ENCODE measurements at regions not wholly inside any gene's neighbourhood (a gene's known extent, or its start where the extent isn't known, plus 50 kb on each side); places are given as distances from the start of the nearest gene placed in this dataset.

DNA sequence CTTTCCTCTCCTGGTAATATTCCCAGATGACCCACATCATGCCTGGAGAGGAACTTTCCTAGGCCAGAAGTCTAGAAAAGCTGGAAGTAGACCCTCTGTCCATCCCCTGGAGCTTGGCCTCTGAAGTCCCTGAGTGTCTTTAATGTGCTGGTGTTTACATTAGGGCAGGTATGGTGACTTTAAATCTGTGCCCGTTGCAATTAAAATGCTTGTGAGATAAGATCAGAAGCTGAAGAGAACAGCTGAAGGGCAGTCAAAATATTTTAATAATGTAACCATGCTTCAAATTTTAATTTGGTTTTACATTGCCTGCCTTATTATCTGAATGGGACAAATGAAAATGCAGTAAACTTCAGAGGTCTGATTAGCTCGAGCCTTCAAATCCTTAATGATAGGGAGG lies 1022.5 kb downstream of the BCL11B start:
- intact Hi-C loops (cut with micrococcal nuclease): no loop called here
- peaks cover 2% of the 10 kb centered on the region for H3K36me3 Mint-ChIP-seq (ENCODE audit: low read depth)
- no peak overlapping the region for H3K27ac Mint-ChIP-seq

DNA sequence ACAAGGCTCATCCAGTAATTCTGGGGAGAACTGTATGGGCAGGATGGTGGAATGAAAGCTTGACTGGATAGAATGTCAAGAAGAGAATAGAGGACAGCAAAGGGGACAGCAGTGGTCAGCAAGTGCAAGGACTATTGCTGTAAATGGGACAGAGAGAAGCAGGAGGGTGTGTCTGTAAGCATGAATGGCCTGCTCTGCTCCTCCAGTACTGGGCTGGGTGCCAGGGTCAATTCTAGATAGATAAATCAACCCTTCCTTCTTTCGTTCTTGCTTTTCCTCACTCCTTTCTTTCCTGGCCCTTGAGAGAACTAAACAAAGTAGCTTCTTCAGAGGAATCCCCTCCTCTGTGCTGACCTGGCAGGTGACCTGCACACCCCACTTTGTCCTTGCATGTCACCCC lies 1019.2 kb downstream of the BCL11B start:
- no peak for DNase-seq (ENCODE audit: low spot score)
- intact Hi-C loops (cut with micrococcal nuclease): no loop called here
- H3K27me3 Mint-ChIP-seq (ENCODE audit: insufficient read depth): peaks cover 2% of the 10 kb centered on the region
- peaks cover 5% of the 10 kb centered on the region for H3K4me1 Mint-ChIP-seq (ENCODE audit: low read depth)
- H3K9me3 Mint-ChIP-seq: peaks cover 5% of the 10 kb centered on the region
- peaks cover 2% of the 10 kb centered on the region for H3K36me3 Mint-ChIP-seq (ENCODE audit: low read depth)
- no peak overlapping the region for H3K27ac Mint-ChIP-seq
- no peak overlapping the region for H3K4me3 Mint-ChIP-seq

More for the DNA sequence above, 1022.5 kb downstream of the BCL11B start:
- no peak for DNase-seq (ENCODE audit: low spot score)
- Mint-ChIP-seq H3K4me3 (no peak overlapping the region), H3K4me1 (ENCODE audit: low read depth) (peaks cover 5% of the 10 kb centered on the region), H3K9me3 (peaks cover 8% of the 10 kb centered on the region), H3K27me3 (ENCODE audit: insufficient read depth) (peaks cover 2% of the 10 kb centered on the region)

GRCh38 chr14:98259881-98260280 lies 1012.1 kb downstream of the BCL11B start:
- DNase-seq (ENCODE audit: low spot score): no peak
- intact Hi-C loops (cut with micrococcal nuclease): no loop called here
- Mint-ChIP-seq H3K4me3 (no peak overlapping the region), H3K36me3 (ENCODE audit: low read depth) (peaks cover 2% of the 10 kb centered on the region), H3K9me3 (no peaks in the 10 kb centered on the region), H3K4me1 (ENCODE audit: low read depth) (no peaks in the 10 kb centered on the region), H3K27me3 (ENCODE audit: insufficient read depth) (no peaks in the 10 kb centered on the region), H3K27ac (no peak overlapping the region)

GRCh38 chr14:98262566-98262965 lies 1009.4 kb downstream of the BCL11B start:
- Mint-ChIP-seq H3K36me3 (ENCODE audit: low read depth) (peaks cover 4% of the 10 kb centered on the region), H3K4me1 (ENCODE audit: low read depth) (no peaks in the 10 kb centered on the region), H3K9me3 (peaks cover 7% of the 10 kb centered on the region), H3K4me3 (no peak overlapping the region), H3K27me3 (ENCODE audit: insufficient read depth) (no peaks in the 10 kb centered on the region), H3K27ac (no peak overlapping the region)
- intact Hi-C loops (cut with micrococcal nuclease): no loop called here
- no peak for DNase-seq (ENCODE audit: low spot score)

GRCh38 chr14:98269533-98269932 lies 1002.5 kb downstream of the BCL11B start:
- H3K9me3 Mint-ChIP-seq: peaks cover 27% of the 10 kb centered on the region
- intact Hi-C loops (cut with micrococcal nuclease): no loop called here

GRCh38 chr14:98270201-98270600 lies 1001.8 kb downstream of the BCL11B start:
- H3K36me3 Mint-ChIP-seq (ENCODE audit: low read depth): peaks cover 3% of the 10 kb centered on the region
- H3K9me3 Mint-ChIP-seq: peaks cover 34% of the 10 kb centered on the region
- no peak overlapping the region for H3K4me3 Mint-ChIP-seq
- no peak overlapping the region for H3K27ac Mint-ChIP-seq
- no peaks in the 10 kb centered on the region for H3K4me1 Mint-ChIP-seq (ENCODE audit: low read depth)
- intact Hi-C loops (cut with micrococcal nuclease): no loop called here
- peaks cover 2% of the 10 kb centered on the region for H3K27me3 Mint-ChIP-seq (ENCODE audit: insufficient read depth)
- DNase-seq (ENCODE audit: low spot score): no peak

More at GRCh38 chr14:98269533-98269932, 1002.5 kb downstream of the BCL11B start:
- Mint-ChIP-seq H3K27me3 (ENCODE audit: insufficient read depth) (peaks cover 2% of the 10 kb centered on the region), H3K4me3 (no peak overlapping the region), H3K36me3 (ENCODE audit: low read depth) (peaks cover 3% of the 10 kb centered on the region), H3K27ac (no peak overlapping the region), H3K4me1 (ENCODE audit: low read depth) (no peaks in the 10 kb centered on the region)
- DNase-seq (ENCODE audit: low spot score): no peak

- H3K4me1 Mint-ChIP-seq (ENCODE audit: low read depth): no peaks in the 10 kb centered on the region
- H3K27me3 Mint-ChIP-seq (ENCODE audit: insufficient read depth): peaks cover 2% of the 10 kb centered on the region
- no peak overlapping the region for H3K4me3 Mint-ChIP-seq
- H3K27ac Mint-ChIP-seq: no peak overlapping the region
- H3K9me3 Mint-ChIP-seq: peaks cover 28% of the 10 kb centered on the region
- no peaks in the 10 kb centered on the region for H3K36me3 Mint-ChIP-seq (ENCODE audit: low read depth)
- intact Hi-C loops (cut with micrococcal nuclease): no loop called here
- no peak for DNase-seq (ENCODE audit: low spot score)
These were observed 997.4 kb downstream of the BCL11B start for GRCh38 chr14:98274596-98274995.

- H3K4me3 Mint-ChIP-seq: no peak overlapping the region
- H3K36me3 Mint-ChIP-seq (ENCODE audit: low read depth): no peaks in the 10 kb centered on the region
- H3K27ac Mint-ChIP-seq: no peak overlapping the region
- peaks cover 2% of the 10 kb centered on the region for H3K27me3 Mint-ChIP-seq (ENCODE audit: insufficient read depth)
- intact Hi-C loops (cut with micrococcal nuclease): no loop called here
- DNase-seq (ENCODE audit: low spot score): no peak
- peaks cover 17% of the 10 kb centered on the region for H3K9me3 Mint-ChIP-seq
- H3K4me1 Mint-ChIP-seq (ENCODE audit: low read depth): no peaks in the 10 kb centered on the region
These were observed 993.2 kb downstream of the BCL11B start for GRCh38 chr14:98278800-98279199.

GRCh38 chr14:98280436-98280835 lies 991.6 kb downstream of the BCL11B start:
- Mint-ChIP-seq H3K36me3 (ENCODE audit: low read depth) (no peaks in the 10 kb centered on the region), H3K9me3 (peaks cover 11% of the 10 kb centered on the region), H3K4me3 (no peak overlapping the region), H3K4me1 (ENCODE audit: low read depth) (no peaks in the 10 kb centered on the region), H3K27me3 (ENCODE audit: insufficient read depth) (no peaks in the 10 kb centered on the region), H3K27ac (no peak overlapping the region)
- intact Hi-C loops (cut with micrococcal nuclease): no loop called here
- no peak for DNase-seq (ENCODE audit: low spot score)

- Mint-ChIP-seq H3K27ac (no peak overlapping the region), H3K9me3 (peaks cover 4% of the 10 kb centered on the region), H3K4me3 (no peak overlapping the region), H3K36me3 (ENCODE audit: low read depth) (no peaks in the 10 kb centered on the region), H3K27me3 (ENCODE audit: insufficient read depth) (no peaks in the 10 kb centered on the region), H3K4me1 (ENCODE audit: low read depth) (peaks cover 5% of the 10 kb centered on the region)
- intact Hi-C loops (cut with micrococcal nuclease): no loop called here
- DNase-seq (ENCODE audit: low spot score): no peak
These were observed 983.2 kb downstream of the BCL11B start for GRCh38 chr14:98288825-98289224.

DNA sequence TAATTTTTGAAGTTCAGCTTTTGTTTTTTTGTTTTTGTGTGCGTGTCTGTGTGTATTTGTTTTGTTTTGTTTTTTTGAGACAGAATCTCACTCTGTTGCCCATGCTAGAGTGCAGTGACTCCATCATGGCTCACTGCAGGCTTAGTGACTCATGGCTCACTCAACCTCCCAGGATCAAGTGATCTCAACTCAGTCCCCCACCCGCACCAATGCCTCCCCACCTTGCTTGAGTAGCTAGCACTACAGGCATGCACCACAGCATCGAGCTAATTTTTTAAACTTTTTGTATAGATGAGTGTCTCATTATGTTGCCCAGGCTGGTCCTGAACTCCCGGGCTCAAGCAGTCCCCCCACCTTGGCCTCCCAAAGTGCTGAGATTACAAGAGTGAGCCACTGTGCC lies 981.4 kb downstream of the BCL11B start:
- intact Hi-C loops (cut with micrococcal nuclease): no loop called here
- H3K27me3 Mint-ChIP-seq (ENCODE audit: insufficient read depth): no peaks in the 10 kb centered on the region
- peaks cover 4% of the 10 kb centered on the region for H3K9me3 Mint-ChIP-seq
- H3K4me3 Mint-ChIP-seq: no peak overlapping the region
- no peak overlapping the region for H3K27ac Mint-ChIP-seq
- H3K36me3 Mint-ChIP-seq (ENCODE audit: low read depth): no peaks in the 10 kb centered on the region
- H3K4me1 Mint-ChIP-seq (ENCODE audit: low read depth): peaks cover 5% of the 10 kb centered on the region
- no peak for DNase-seq (ENCODE audit: low spot score)

GRCh38 chr14:98292191-98292590 lies 979.8 kb downstream of the BCL11B start:
- H3K36me3 Mint-ChIP-seq (ENCODE audit: low read depth): no peaks in the 10 kb centered on the region
- H3K27me3 Mint-ChIP-seq (ENCODE audit: insufficient read depth): no peaks in the 10 kb centered on the region
- no peak overlapping the region for H3K27ac Mint-ChIP-seq
- peaks cover 5% of the 10 kb centered on the region for H3K4me1 Mint-ChIP-seq (ENCODE audit: low read depth)
- H3K4me3 Mint-ChIP-seq: no peak overlapping the region
- DNase-seq (ENCODE audit: low spot score): no peak
- intact Hi-C loops (cut with micrococcal nuclease): no loop called here
- H3K9me3 Mint-ChIP-seq: no peaks in the 10 kb centered on the region

- Mint-ChIP-seq H3K4me1 (ENCODE audit: low read depth) (peaks cover 5% of the 10 kb centered on the region), H3K9me3 (no peaks in the 10 kb centered on the region), H3K36me3 (ENCODE audit: low read depth) (peaks cover 1% of the 10 kb centered on the region), H3K4me3 (no peak overlapping the region), H3K27me3 (ENCODE audit: insufficient read depth) (no peaks in the 10 kb centered on the region), H3K27ac (no peak overlapping the region)
- intact Hi-C loops (cut with micrococcal nuclease): no loop called here
- DNase-seq (ENCODE audit: low spot score): no peak
These were observed 978.4 kb downstream of the BCL11B start for GRCh38 chr14:98293576-98293975.

DNA sequence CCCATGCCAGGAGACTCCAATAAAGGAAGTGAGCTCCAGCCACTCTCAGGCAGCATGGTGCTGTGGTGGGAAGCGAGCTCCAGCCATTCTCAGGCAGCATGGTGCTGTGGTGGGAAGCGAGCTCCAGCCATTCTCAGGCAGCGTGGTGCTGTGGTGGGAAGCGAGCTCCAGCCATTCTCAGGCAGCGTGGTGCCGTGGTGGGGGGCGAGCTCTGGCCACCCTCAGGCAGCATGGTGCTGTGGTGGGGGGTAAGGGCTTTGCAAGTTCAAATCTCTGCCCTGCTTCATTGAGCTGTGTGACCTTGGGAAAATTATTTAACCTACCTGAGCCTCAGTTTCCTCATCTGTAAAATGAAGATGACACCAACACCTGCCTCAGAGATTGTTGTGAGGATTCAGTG lies 975.1 kb downstream of the BCL11B start:
- H3K36me3 Mint-ChIP-seq (ENCODE audit: low read depth): peaks cover 1% of the 10 kb centered on the region
- intact Hi-C loops (cut with micrococcal nuclease): no loop called here
- H3K4me1 Mint-ChIP-seq (ENCODE audit: low read depth): peaks cover 5% of the 10 kb centered on the region
- H3K9me3 Mint-ChIP-seq: peaks cover 3% of the 10 kb centered on the region
- no peak for DNase-seq (ENCODE audit: low spot score)
- no peak overlapping the region for H3K4me3 Mint-ChIP-seq
- no peaks in the 10 kb centered on the region for H3K27me3 Mint-ChIP-seq (ENCODE audit: insufficient read depth)
- no peak overlapping the region for H3K27ac Mint-ChIP-seq
